ENCODE measurements at regions not wholly inside any gene's neighbourhood (a gene's known extent, or its start where the extent isn't known, plus 50 kb on each side); places are given as distances from the start of the nearest gene placed in this dataset.

DNA sequence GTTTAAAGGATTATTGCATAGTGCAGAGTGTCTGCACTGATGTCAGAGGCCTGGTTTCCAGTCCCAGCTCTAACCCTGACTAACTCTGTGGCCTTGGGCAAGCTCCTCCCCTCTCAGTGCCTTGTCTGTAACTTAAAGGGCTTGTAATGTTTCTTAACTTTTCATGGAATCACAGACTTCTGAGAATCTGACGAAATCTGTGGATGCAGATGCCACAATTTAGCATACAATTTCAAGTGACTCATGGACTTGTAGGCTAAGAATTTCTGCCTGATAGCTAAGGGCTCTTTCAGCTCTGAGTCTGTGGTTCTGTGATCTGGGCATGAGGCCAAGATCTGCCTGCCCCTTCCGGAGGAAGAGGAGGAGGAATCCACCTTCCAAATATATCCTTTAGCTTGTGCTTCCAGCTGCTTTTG, 236.9 kb downstream of the AR start:
- ATAC-seq = peak; percentile 70 to 86

DNA sequence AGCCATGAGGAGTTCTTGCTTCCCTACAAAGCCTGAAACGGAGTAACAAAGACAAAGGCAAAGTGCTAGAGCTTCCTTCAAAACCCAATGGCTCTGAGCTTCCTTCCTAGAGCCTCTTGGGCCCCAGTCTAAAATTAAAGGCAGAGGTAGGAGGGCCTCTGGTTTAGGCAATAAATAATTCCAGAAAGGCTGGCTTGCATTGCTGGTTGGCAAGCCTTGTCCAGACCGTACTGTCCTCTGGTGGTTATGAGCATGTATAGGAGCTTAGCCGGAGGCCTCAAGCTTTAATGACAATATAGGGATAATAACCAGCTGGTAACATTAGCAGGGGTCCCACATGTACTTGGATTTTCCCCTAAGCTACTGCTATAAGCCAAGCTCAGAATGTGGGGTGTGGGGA, 237.3 kb downstream of the AR start:
- no peak for ATAC-seq

DNA sequence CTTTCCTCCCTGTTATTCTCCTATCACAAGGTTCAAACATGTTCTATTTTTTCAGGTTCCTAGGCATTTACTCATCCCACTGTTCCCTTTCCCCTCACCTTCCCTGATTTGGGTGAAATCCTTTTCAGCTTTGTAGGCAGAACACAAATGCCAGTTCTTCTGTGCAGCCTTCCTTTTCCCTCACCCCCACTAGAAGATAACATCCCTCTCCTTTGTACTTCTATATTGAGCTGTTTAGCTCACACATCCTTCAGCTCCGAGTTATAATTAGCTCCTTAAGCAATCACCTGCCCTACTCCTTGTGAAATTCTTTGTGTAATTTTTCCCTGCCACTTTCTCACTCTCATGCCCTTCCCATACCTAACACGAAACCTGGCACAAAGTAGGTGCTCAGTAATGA, 240.9 kb downstream of the AR start:
- no peak for ATAC-seq

DNA sequence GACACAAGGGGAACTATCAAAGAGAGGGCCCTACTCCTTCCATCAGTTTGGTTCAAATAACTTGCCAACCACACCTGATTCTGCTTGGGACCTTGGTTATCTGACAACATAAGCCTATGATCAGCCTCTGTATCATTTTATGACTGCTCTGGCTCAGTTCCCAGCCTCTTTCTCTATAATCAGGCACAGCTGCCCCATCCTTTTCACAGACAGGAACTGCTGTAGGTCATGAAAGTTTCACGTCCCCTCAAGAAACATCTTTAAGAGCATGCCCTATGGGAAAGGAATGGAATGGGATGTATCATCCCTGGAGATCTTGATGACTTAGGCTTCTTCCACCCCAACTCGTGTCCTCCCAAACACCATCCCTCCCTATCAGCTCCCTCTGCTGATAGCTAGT, 243.4 kb downstream of the AR start:
- ATAC-seq = no peak

DNA sequence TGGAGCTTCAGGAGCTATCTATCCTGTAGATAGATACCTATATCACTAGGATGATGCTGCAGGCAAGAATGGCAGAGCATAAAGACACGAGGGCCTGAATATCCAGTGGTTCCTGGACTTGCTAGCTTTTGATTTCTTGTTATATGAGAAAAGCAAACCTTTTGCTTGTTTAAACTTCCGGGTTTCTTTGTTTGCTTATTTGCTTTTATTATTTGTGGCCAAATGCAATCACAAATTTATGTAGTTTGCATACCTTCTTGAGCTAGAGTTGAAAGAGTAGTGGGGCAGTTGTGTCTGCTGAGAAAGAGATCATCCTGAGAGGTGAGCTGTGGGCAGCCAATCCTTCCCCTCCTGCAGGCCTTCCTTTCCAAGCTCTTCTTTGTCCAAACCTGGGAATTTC, 245.7 kb downstream of the AR start:
- no peak for ATAC-seq
